ENCODE measurements at regions not wholly inside any gene's neighbourhood (a gene's known extent, or its start where the extent isn't known, plus 50 kb on each side); places are given as distances from the start of the nearest gene placed in this dataset.

GRCh38 chrX:3184176-3184930 is 143.1 kb downstream of the ARSF start:
- TF ChIP-seq MYC (IDR thresholded peaks at IDR 0.05; ENCODE audit: low read depth, low read length) (no peak), MAX (IDR thresholded peaks at IDR 0.05; ENCODE audit: low read depth, low read length) (no peak), CTCF (IDR thresholded peaks at IDR 0.05; ENCODE audit: low read depth, low read length) (no peak)
- no peak overlapping the region for H3K4me3 ChIP-seq (ENCODE audit: low read depth, low read length)
- DNase-seq (ENCODE audit: low read depth): no peak

GRCh38 chrX:3181846-3182245 is 140.6 kb downstream of the ARSF start:
- DNase-seq (ENCODE audit: low read depth): no peak
- no peak overlapping the region for H3K4me3 ChIP-seq (ENCODE audit: low read depth, low read length)
- no peak for TF ChIP-seq CTCF (IDR thresholded peaks at IDR 0.05; ENCODE audit: low read depth, low read length)
- TF ChIP-seq MYC (IDR thresholded peaks at IDR 0.05; ENCODE audit: low read depth, low read length): no peak
- TF ChIP-seq POLR2A (IDR thresholded peaks at IDR 0.05; ENCODE audit: extremely low read depth, insufficient read length): no peak
- TF ChIP-seq MAX (IDR thresholded peaks at IDR 0.05; ENCODE audit: low read depth, low read length): no peak

GRCh38 chrX:3178329-3178728 is 137.1 kb downstream of the ARSF start:
- H3K4me3 ChIP-seq (ENCODE audit: low read depth, low read length): no peak overlapping the region
- no peak for DNase-seq (ENCODE audit: low read depth)
- TF ChIP-seq POLR2A (IDR thresholded peaks at IDR 0.05; ENCODE audit: extremely low read depth, insufficient read length) (no peak), MYC (IDR thresholded peaks at IDR 0.05; ENCODE audit: low read depth, low read length) (no peak), MAX (IDR thresholded peaks at IDR 0.05; ENCODE audit: low read depth, low read length) (no peak), CTCF (IDR thresholded peaks at IDR 0.05; ENCODE audit: low read depth, low read length) (no peak)

GRCh38 chrX:3177851-3178250 is 136.6 kb downstream of the ARSF start:
- no peak for DNase-seq (ENCODE audit: low read depth)
- TF ChIP-seq POLR2A (IDR thresholded peaks at IDR 0.05; ENCODE audit: extremely low read depth, insufficient read length) (no peak), MYC (IDR thresholded peaks at IDR 0.05; ENCODE audit: low read depth, low read length) (no peak), MAX (IDR thresholded peaks at IDR 0.05; ENCODE audit: low read depth, low read length) (no peak), CTCF (IDR thresholded peaks at IDR 0.05; ENCODE audit: low read depth, low read length) (no peak)
- no peak overlapping the region for H3K4me3 ChIP-seq (ENCODE audit: low read depth, low read length)

- TF ChIP-seq POLR2A (IDR thresholded peaks at IDR 0.05; ENCODE audit: extremely low read depth, insufficient read length) (no peak), MYC (IDR thresholded peaks at IDR 0.05; ENCODE audit: low read depth, low read length) (no peak), MAX (IDR thresholded peaks at IDR 0.05; ENCODE audit: low read depth, low read length) (no peak), CTCF (IDR thresholded peaks at IDR 0.05; ENCODE audit: low read depth, low read length) (no peak)
- DNase-seq (ENCODE audit: low read depth): no peak
- H3K4me3 ChIP-seq (ENCODE audit: low read depth, low read length): no peak overlapping the region
Measured at GRCh38 chrX:3176439-3176820, 135.2 kb downstream of the ARSF start.

Measured in NB4 (cell line).